IPS-18c (cell line): ENCODE measurements at regions not wholly inside any gene's neighbourhood (a gene's known extent, or its start where the extent isn't known, plus 50 kb on each side); places are given as distances from the start of the nearest gene placed in this dataset.
"Not testable (repeated sequence)": the region's sequence is repeated elsewhere in the genome, so short reads cannot be mapped to it uniquely, and the experiment has no call there.

Experiments used
- H3K4me3 ChIP-seq: 2 replicates; pipeline ENCODE4 v1.7.0; 2013; ENCODE audit warnings: low read depth, mild to moderate bottlenecking, low read length, moderate library complexity; ENCODE audit not compliant: insufficient read depth
- H3K9me3 ChIP-seq: one replicate; pipeline ENCODE4 v1.6.1; 2013; ENCODE audit warnings: mild to moderate bottlenecking, low read length, moderate library complexity; ENCODE audit not compliant: control insufficient read depth, insufficient read depth

GRCh38 chr21:9874136-9874535, 647.2 kb upstream of the TPTE start:
- H3K9me3 ChIP-seq, H3K4me3 ChIP-seq: not testable (repeated sequence)

- not testable (repeated sequence) for H3K4me3 ChIP-seq
- H3K9me3 ChIP-seq = peaks cover 17% of the 10 kb centered on the region
Measured at GRCh38 chr21:9881430-9881829, 640.0 kb upstream of the TPTE start.

- H3K9me3 ChIP-seq = peaks cover 17% of the 10 kb centered on the region
- H3K4me3 ChIP-seq = not testable (repeated sequence)
Measured at GRCh38 chr21:9883047-9883446, 638.3 kb upstream of the TPTE start.

- H3K4me3 ChIP-seq = not testable (repeated sequence)
- peaks cover 21% of the 10 kb centered on the region for H3K9me3 ChIP-seq
Measured at GRCh38 chr21:9883571-9884282, 637.7 kb upstream of the TPTE start.

GRCh38 chr21:9888500-9888899, 632.9 kb upstream of the TPTE start:
- not testable (repeated sequence) for H3K9me3 ChIP-seq, H3K4me3 ChIP-seq

GRCh38 chr21:9903579-9903978, 617.8 kb upstream of the TPTE start:
- H3K9me3 ChIP-seq = not testable (repeated sequence)
- peak overlapping the region; percentile 28; the same call in 1 of the 2 replicates for H3K4me3 ChIP-seq

GRCh38 chr21:9914135-9914534, 607.2 kb upstream of the TPTE start:
- H3K9me3 ChIP-seq, H3K4me3 ChIP-seq: not testable (repeated sequence)

GRCh38 chr21:9919446-9919845, 601.9 kb upstream of the TPTE start:
- not testable (repeated sequence) for H3K4me3 ChIP-seq, H3K9me3 ChIP-seq

GRCh38 chr21:9943639-9944038, 577.7 kb upstream of the TPTE start:
- not testable (repeated sequence) for H3K4me3 ChIP-seq
- H3K9me3 ChIP-seq = peaks cover 17% of the 10 kb centered on the region

GRCh38 chr21:9946057-9946456, 575.3 kb upstream of the TPTE start:
- peaks cover 20% of the 10 kb centered on the region for H3K9me3 ChIP-seq
- H3K4me3 ChIP-seq = not testable (repeated sequence)

GRCh38 chr21:9949510-9950289, 571.7 kb upstream of the TPTE start:
- not testable (repeated sequence) for H3K4me3 ChIP-seq, H3K9me3 ChIP-seq

- H3K4me3 ChIP-seq, H3K9me3 ChIP-seq: not testable (repeated sequence)
Measured at GRCh38 chr21:9950363-9950762, 571.0 kb upstream of the TPTE start.

- Histone ChIP-seq H3K9me3 (peaks cover 10% of the 10 kb centered on the region), H3K4me3 (peak overlapping the region; percentile 15; the same call in 1 of the 2 replicates)
Measured at GRCh38 chr21:9958791-9959190, 562.6 kb upstream of the TPTE start.

GRCh38 chr21:9959220-9959964, 562.0 kb upstream of the TPTE start:
- H3K4me3 ChIP-seq = peak overlapping the region; percentile 15; the same call in 1 of the 2 replicates
- peaks cover 10% of the 10 kb centered on the region for H3K9me3 ChIP-seq

- not testable (repeated sequence) for H3K4me3 ChIP-seq
- H3K9me3 ChIP-seq = peaks cover 12% of the 10 kb centered on the region
Measured at GRCh38 chr21:9969399-9969798, 552.0 kb upstream of the TPTE start.

- H3K4me3 ChIP-seq = not testable (repeated sequence)
- H3K9me3 ChIP-seq = peaks cover 12% of the 10 kb centered on the region
Measured at GRCh38 chr21:9972018-9972417, 549.4 kb upstream of the TPTE start.

- H3K4me3 ChIP-seq, H3K9me3 ChIP-seq: not testable (repeated sequence)
Measured at GRCh38 chr21:9978371-9978770, 543.0 kb upstream of the TPTE start.

GRCh38 chr21:9997507-9997906, 523.9 kb upstream of the TPTE start:
- H3K4me3 ChIP-seq, H3K9me3 ChIP-seq: not testable (repeated sequence)
